LNCAP (cell line): ENCODE measurements at regions not wholly inside any gene's neighbourhood (a gene's known extent, or its start where the extent isn't known, plus 50 kb on each side); places are given as distances from the start of the nearest gene placed in this dataset.

Experiments used
- TF ChIP-seq, protein P1 (sequence below): fragments of 450-650 bp; IDR thresholded peaks from 2 replicates; pipeline ENCODE4 v1.5.1; 2017; ENCODE audit warnings: mild to moderate bottlenecking

- TF ChIP-seq, protein P1, sequence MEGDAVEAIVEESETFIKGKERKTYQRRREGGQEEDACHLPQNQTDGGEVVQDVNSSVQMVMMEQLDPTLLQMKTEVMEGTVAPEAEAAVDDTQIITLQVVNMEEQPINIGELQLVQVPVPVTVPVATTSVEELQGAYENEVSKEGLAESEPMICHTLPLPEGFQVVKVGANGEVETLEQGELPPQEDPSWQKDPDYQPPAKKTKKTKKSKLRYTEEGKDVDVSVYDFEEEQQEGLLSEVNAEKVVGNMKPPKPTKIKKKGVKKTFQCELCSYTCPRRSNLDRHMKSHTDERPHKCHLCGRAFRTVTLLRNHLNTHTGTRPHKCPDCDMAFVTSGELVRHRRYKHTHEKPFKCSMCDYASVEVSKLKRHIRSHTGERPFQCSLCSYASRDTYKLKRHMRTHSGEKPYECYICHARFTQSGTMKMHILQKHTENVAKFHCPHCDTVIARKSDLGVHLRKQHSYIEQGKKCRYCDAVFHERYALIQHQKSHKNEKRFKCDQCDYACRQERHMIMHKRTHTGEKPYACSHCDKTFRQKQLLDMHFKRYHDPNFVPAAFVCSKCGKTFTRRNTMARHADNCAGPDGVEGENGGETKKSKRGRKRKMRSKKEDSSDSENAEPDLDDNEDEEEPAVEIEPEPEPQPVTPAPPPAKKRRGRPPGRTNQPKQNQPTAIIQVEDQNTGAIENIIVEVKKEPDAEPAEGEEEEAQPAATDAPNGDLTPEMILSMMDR: no peak
These were observed 274.3 kb downstream of the COL12A1 start for GRCh38 chr6:74931558-74931957.

DNA sequence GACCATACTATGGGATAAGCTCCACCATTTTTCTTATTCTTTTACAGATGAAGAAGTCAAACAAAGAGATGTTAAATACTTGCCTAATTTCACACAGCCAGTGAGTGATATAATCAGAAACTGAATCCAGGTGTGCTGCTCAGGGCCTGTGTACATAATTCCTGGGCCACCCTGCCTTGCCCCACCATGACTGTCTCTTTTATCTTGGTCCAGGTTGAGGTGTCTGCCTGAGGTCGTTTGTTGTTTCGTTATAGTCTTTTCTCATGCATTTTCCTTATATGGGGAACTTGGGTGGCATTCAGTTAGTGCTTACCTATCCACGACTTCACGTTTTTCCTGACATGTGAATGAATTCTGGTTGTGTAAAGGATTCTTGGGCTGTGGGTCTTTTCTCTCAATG is 277.6 kb downstream of the COL12A1 start:
- TF ChIP-seq, protein P1: no peak

GRCh38 chr6:74927299-74927698 is 278.6 kb downstream of the COL12A1 start:
- TF ChIP-seq, protein P1: no peak

DNA sequence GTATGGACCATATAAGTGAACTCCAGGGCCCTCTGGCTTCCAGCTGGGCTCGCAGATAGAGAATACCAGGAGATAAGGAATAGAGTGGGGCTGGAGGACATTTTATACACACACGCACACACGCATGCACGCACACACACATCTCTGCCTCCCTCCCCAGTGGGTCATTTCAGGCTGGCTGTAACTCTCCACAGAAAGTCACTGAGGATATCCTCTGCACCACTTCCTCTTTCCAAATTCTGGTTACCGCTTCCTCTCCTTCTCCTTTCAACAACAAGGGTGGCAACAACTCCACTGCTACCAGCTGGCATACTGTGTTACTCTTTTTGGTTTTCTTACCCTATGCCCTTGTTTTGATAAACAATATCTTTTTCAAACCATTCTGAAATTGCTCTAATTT is 280.2 kb downstream of the COL12A1 start:
- TF ChIP-seq, protein P1: no peak

DNA sequence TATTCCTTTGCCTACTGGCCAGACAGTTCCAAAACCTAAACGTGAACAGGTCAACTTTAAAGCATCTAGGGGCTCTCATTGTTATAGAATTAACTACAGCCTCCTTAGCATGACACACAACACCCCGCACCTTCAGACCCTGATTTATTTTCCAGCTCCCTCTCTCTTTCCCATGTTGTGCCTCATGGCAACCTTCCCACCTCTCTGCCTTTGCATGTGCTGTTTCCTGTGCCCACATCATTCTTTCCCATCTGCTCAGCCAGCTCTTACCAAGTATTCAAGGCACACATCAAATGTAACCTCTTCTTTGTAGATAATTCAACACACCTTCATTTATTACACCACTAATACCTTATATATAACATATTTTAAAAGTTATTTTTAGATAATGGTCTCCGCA is 291.0 kb downstream of the COL12A1 start:
- TF ChIP-seq, protein P1: no peak

GRCh38 chr6:74912234-74912633 is 293.6 kb downstream of the COL12A1 start:
- TF ChIP-seq, protein P1: no peak

DNA sequence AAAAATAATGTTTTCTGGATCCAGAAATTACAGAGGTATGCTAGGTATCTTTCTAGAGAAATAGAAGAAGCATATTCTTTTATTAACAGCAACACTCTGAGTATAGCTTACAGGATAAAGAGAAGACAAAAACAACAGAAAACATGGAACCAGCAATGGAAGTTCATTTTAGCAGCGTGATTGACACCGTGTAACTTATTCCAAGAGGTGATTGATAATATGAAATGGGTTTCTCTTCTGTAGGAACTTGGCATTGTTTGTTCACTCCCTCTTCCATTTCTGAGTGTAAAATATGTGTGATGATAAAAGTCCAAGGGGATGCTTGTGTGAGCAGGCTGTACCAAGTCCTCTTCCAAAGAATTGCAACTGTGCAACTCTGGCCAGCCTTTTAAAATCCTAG is 303.0 kb downstream of the COL12A1 start:
- TF ChIP-seq, protein P1: no peak

- TF ChIP-seq, protein P1: no peak
These were observed 303.8 kb downstream of the COL12A1 start for GRCh38 chr6:74902089-74902488.
